Nucleus accumbens (tissue), 56 donors: ENCODE measurements at regions not wholly inside any gene's neighbourhood (a gene's known extent, or its start where the extent isn't known, plus 50 kb on each side); places are given as distances from the start of the nearest gene placed in this dataset.

Experiments
- DNase-seq, 56 donors: peaks; one replicate each; lab custom pipeline; 2025; lab: John Stamatoyannopoulos, UW

DNA sequence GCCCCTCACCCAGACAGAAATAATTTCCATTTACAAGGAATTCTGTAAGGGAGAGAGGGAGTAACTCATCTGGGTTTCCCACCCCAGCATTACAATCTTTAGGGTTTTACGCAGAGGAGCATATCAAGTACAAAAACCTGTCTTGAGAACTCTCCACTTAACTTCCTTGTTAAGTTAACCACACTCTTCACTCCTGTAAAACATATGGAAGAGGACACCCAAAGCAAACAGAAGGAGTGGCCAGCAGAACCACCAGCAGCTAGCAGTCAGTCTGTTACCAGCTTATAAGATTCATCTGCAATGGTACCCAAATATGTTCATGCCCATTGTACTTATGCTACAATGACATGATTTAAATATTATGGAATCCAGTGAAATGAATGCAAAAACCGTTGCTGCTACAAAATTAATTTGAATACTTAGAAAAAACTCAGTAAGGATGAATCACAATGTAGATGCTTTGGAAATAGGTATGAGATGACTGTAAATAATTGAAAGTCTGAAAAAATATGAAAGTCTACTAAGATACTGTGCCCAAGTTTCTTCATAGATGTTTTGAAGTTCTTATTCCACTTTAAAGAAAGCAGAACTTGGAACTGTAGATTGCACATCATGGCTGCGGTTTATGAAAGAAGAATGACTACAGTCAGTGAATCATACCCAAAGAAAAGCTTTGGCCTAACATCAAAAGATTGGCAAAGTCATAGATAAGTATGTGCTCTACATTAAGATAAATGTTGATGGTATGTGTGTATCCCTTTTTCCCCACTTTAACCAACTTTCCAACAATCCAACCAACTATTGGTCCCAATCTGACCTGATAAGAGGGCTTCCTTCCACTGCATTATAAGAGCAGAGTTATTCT is 233.6 kb downstream of the ACTL7B start:
- no peak for DNase-seq

DNA sequence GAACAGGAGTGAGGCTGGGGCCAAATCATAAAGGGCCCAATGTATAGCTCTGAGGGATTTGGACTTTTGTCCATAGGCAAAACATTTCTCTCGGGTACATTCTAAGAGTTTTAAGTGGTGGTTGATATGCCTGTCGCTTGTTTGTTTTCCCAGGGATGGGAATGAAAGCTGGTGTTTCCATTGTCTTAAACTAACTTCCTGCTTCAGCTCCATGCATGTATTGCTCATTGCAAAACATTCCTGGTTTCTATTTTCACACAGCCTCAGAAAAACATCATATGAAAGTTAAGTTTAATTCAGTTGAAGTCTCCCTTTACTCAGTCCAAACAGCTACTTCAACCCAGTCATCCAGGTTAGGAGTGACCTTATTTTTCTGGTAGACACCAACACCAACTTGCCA is 235.0 kb downstream of the ACTL7B start:
- no peak for DNase-seq

GRCh38 chr9:108618906-108619550 is 236.8 kb downstream of the ACTL7B start:
- DNase-seq, result no peak

- DNase-seq, result no peak
Observed at GRCh38 chr9:108617676-108618075, 238.1 kb downstream of the ACTL7B start.

DNA sequence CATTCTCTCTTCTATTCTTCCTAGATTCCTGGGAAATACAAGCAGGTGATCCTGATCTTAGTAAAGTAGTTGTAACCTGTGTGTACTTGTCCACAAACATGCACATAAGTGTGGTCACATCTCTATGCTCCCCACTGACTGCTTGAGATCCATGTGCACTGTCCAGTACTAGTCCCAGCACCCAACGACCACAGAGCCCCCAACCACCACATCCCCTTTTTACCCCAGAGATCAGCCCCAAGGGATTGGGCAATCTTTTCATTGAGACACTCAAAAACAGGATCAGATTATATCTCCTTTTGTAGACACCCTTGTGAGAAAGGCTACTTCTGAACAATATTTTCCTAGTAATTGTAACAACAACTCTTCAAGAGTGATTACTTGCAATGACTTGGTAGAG is 240.6 kb downstream of the ACTL7B start:
- no peak for DNase-seq

GRCh38 chr9:108612513-108612912 is 243.3 kb downstream of the ACTL7B start:
- DNase-seq, result no peak

DNA sequence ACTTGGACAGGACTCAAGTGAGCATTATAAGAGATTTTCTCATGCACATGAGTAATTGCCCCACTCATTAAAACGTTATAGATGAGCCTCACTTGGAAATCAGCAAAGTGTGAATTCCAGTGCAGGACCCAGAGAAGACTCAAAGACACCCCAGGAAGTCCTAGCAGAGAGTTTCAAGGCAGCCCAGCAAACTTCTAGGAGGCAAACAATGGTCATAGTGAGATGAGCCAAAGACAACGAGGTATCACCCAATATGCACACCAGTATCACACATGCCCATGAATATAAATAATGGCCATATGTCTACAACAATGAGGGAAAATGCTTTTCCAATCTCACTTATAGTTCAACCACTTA is 245.9 kb downstream of the ACTL7B start:
- no peak for DNase-seq

- no peak for DNase-seq
Observed at GRCh38 chr9:108609227-108609896, 246.4 kb downstream of the ACTL7B start.

DNA sequence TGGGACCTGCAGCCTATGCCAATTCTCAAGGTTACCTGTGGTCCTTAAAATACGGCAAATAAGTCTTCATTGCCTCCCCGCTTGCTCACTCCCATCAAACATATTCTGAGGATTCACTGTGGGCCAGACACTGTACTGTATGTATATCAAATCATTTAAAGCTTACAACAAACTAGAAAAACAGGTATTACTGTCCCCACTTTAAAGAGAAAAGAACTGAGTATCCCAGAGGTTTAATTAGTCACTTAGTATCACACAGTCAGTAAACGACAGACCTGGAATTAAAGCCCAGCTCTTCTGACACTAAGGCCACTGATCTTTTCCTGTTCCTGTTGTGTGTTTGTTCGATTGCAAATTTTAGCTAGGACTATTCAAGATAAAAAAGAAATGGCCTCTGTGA is 248.2 kb downstream of the ACTL7B start:
- DNase-seq, result no peak

DNA sequence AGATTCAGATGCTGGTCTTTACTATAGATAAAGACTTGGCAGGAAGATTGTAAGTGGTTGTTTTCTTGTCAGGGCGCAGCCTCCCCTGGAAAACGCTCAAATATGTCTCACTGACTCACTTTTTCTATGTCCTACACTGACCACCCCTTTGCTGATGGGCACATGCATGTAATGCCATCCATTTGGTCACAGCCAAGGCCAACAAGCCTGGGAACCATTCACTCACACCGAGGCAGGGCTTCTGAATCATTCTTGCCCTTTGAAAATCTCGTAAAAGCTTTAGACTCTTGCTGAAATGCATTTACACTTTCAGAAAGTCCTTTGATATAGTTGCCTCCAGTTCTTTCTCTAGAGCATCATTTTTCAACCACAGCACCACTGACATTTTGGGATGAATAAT is 249.4 kb downstream of the ACTL7B start:
- DNase-seq, result no peak

DNA sequence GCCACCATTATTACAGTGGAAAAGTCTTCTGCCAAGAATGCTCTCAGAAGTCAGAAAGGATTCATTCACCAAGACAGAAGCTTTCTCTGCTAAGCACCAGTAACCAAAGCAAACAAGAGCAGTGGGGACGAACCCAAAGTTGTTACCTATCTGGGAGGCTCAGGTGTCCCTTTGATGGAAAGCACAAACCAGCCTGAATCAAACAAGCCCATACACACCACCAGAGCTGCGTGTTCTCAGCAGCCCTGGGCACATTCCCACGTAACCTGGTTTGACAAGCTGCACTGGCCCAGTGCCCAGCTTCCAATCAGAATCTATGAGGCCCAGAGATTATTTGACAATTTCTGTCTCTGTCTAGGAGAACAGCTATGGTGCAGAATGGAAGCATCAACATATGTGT is 252.6 kb downstream of the ACTL7B start:
- peak in 1 of 56 donors; percentile 7 for DNase-seq

GRCh38 chr9:108600896-108601295 is 254.9 kb downstream of the ACTL7B start:
- DNase-seq, result no peak

DNA sequence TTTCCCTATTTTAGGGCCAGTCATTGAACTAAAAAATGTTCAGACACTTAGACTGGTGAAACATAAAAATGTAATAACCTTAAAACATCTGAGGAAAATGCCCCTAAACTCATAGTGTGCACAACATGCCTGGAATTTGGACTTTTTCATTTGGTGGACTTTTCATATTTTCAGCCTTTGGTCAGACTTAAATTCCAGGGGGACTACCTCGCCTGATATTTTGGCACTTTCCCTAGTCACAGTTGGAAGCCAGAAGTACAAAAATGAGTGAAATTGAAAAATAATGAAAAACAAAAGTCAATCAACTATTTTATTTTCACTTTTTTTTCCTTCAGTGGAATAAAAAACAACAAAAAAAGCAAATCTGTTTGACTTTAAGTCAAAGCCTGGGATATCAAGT is 256.2 kb downstream of the ACTL7B start:
- no peak for DNase-seq

DNA sequence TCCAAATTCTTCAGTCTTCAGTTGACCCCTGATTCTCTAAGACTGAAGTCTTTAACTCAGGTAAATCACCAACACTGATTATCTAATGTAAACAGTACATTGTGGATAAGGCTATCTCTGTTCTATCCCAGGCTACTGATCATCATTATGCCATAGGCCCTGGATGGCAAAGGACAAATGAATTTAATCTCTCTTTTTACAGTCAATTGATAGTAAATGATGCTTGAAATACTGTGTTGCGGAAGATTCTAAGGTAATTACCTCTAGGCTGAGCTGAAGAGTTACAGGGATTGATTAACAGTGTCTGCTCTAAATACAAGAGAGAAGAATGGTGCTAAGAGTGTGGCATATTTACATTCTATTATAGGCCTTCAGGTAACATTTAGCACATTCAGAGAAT is 264.7 kb downstream of the ACTL7B start:
- no peak for DNase-seq

DNA sequence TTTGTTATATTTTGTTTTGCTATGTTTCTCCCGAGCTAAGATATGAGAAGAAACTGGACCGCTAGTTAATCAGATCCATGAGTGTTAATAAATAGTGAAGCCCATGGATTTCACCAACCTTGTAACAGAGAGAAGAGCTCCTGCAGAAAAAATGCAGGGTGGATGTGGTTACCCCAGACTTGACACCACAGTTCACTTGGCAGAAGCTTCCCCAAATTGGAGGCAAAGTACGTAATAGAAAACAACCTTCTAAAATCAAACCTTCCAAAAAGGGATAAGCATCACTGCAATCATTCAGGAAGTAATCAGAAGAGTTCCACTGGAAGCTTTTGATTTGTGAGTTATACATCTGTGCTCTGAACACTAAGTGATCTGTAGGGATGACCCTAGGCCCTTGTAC is 267.5 kb downstream of the ACTL7B start:
- DNase-seq, result no peak

DNA sequence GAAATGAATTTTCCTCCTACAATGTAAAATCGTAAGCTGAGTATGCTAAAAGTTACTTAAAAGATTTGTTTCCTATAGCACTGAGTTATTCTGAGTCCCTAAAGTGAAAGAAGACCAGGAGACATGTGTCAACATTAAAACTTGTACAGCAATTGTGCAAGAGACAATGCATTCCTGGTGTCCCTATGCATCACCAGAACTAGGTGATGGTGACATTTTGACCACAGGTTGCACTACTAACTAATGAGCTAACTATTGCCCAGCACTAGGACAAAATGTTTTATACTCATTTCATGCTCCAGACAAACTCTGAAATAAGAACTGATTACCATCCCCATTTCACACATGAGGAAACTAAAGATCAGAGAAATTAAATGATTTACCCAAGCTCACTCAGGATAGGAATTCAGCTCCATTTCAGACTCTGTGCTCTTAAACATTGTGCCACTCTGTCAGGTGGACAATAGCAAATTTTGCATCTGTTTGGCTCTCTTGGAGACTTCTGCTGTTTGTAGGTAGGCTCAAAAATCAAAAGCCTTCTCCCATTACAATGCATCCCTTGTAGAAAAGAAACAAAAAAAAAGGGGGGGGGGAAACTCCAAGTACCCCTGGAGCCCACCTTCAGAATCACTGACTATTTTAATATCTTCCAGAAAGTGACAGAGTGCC is 269.2 kb downstream of the ACTL7B start:
- no peak for DNase-seq

GRCh38 chr9:108584860-108585259 is 270.9 kb downstream of the ACTL7B start:
- no peak for DNase-seq

DNA sequence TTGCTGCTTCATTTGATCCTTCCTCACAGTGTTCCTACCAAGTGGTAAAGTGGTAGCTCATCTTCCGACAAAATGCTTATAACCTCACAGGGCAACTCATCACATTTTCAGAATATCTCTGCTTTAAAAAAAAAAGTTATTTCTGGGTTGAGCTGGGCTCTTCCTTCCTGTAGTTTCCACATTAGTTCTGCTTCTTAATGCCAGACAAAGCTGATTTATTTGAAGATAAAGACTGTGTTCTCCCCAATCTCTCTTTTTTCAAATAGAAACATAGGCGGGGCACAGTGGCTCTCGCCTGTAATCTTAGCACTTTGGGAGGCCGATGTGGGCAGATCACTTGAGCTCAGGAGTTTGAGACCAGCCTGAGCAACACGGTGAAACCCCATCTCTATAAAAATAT is 273.1 kb downstream of the ACTL7B start:
- no peak for DNase-seq

DNA sequence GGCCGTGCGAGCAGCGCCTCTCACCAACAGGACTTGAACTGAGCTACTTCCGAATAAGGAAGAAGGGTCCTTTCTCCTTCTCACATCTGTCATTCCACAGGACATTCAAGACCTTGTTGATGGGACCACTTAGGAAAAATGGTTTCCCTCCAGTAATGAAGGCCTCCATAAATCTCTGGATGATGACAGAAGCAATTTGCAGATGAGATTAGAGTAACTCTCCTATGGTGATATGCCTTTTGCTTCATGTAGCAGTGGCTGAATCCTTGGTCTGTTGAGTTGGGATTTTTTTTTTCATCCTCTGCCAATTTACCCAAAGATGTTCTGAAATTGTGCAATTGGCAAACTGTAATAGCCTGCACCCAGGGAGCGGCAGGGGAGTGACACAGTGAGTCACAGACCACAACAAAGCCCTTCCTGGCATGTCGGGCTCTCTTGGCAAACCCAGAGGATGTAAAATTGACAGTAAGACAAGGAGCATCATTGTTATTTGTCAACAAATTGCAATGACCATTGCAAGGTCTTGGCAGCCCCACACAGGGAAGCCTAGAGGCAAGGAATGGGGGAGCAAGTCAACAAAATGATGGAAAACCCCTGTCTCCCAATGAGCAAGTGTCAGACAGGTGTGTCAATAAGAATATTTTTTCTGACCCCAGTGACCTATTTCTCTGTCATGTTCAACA is 275.9 kb downstream of the ACTL7B start:
- peak in 31 of 56 donors; percentile 2 to 81 (median 20) for DNase-seq

DNA sequence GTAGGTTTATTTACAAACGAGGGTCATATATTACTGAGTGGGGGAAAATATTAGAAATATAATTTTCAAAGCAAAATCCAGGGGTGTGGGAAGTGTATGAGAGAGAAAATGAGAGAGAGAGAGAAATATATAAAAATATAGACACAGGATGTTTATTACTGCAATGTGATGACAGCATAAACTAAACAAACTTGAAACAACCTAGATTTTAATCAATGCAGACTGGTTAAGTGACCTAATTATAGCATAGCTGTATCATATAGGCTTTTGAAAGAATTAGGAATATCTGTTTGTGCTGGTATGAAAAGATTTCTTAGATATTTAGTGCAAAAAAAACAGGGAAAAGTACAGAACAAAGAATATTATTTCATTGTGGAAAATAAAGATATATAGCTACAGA is 280.5 kb downstream of the ACTL7B start:
- DNase-seq, result no peak

DNA sequence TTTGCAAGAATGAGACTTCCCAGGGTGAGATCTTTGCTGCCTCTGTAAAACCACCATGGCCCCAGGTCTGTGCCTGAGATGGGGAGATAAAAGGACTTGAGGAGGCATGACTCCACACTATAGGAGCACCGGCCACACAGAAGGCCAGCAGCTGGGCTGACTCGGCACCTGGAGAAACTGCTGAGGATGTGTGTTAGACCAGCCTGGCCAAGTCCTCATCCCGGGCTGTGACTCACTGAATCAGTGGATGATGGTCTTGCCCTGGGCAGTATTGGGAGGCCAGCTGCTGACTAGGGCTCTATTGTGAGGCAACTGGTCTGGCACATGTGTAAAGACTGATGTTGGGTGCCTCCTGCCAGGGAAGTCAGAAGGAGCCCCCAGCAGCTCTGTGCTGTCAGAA is 286.2 kb downstream of the ACTL7B start:
- DNase-seq, result peak in 1 of 56 donors; percentile 4
